Erythroblast (primary cell): ENCODE measurements at regions not wholly inside any gene's neighbourhood (a gene's known extent, or its start where the extent isn't known, plus 50 kb on each side); places are given as distances from the start of the nearest gene placed in this dataset.

Experiments
- GATA1 ChIP-seq: IDR thresholded peaks from 2 replicates; pipeline ENCODE4 v1.6.1; 2011; ENCODE audit warnings: low read depth, mild to moderate bottlenecking, control low read depth, low read length, moderate library complexity
- POLR2A ChIP-seq: IDR thresholded peaks from 2 replicates; pipeline ENCODE4 v1.6.1; 2011; ENCODE audit warnings: mild to moderate bottlenecking, low read length

GRCh38 chr2:12054956-12055618, 308.7 kb downstream of the LPIN1 start:
- TF ChIP-seq POLR2A (no peak), GATA1 (no peak)
